ENCODE measurements at regions not wholly inside any gene's neighbourhood (a gene's known extent, or its start where the extent isn't known, plus 50 kb on each side); places are given as distances from the start of the nearest gene placed in this dataset.

GRCh38 chr13:99747403-99747710 is 224.2 kb downstream of the ZIC5 start:
- Histone ChIP-seq H3K9me3 (ENCODE audit: control insufficient read depth, low read length) (no peaks in the 10 kb centered on the region), H3K27me3 (replicated peaks; ENCODE audit: control insufficient read depth, insufficient read depth, low read length) (peaks cover 9% of the 10 kb centered on the region), H3K4me3 (ENCODE audit: low read length) (no peak overlapping the region), H3K4me1 (ENCODE audit: control insufficient read depth, insufficient read depth, low read length) (no peaks in the 10 kb centered on the region), H3K36me3 (ENCODE audit: control insufficient read depth, insufficient read depth, low read length, severe bottlenecking) (no peaks in the 10 kb centered on the region), H3K9ac (ENCODE audit: low read length) (no peak overlapping the region)
- DNase-seq (ENCODE audit: low read depth) = no peak

GRCh38 chr13:99746637-99747402 is 224.7 kb downstream of the ZIC5 start:
- H3K36me3 ChIP-seq (ENCODE audit: control insufficient read depth, insufficient read depth, low read length, severe bottlenecking) = no peaks in the 10 kb centered on the region
- no peak overlapping the region for H3K9ac ChIP-seq (ENCODE audit: low read length)
- peaks cover 9% of the 10 kb centered on the region for H3K27me3 ChIP-seq (replicated peaks; ENCODE audit: control insufficient read depth, insufficient read depth, low read length)
- H3K4me3 ChIP-seq (ENCODE audit: low read length) = no peak overlapping the region
- DNase-seq (ENCODE audit: low read depth) = no peak
- no peaks in the 10 kb centered on the region for H3K9me3 ChIP-seq (ENCODE audit: control insufficient read depth, low read length)
- H3K4me1 ChIP-seq (ENCODE audit: control insufficient read depth, insufficient read depth, low read length) = no peaks in the 10 kb centered on the region

GRCh38 chr13:99743094-99743493 is 228.5 kb downstream of the ZIC5 start:
- Histone ChIP-seq H3K27me3 (replicated peaks; ENCODE audit: control insufficient read depth, insufficient read depth, low read length) (peaks cover 17% of the 10 kb centered on the region), H3K9me3 (ENCODE audit: control insufficient read depth, low read length) (no peaks in the 10 kb centered on the region), H3K36me3 (ENCODE audit: control insufficient read depth, insufficient read depth, low read length, severe bottlenecking) (no peaks in the 10 kb centered on the region), H3K9ac (ENCODE audit: low read length) (no peak overlapping the region), H3K4me3 (ENCODE audit: low read length) (no peak overlapping the region), H3K4me1 (ENCODE audit: control insufficient read depth, insufficient read depth, low read length) (no peaks in the 10 kb centered on the region)
- DNase-seq (ENCODE audit: low read depth) = no peak

- Histone ChIP-seq H3K36me3 (ENCODE audit: control insufficient read depth, insufficient read depth, low read length, severe bottlenecking) (no peaks in the 10 kb centered on the region), H3K4me3 (ENCODE audit: low read length) (no peak overlapping the region), H3K9ac (ENCODE audit: low read length) (no peak overlapping the region), H3K4me1 (ENCODE audit: control insufficient read depth, insufficient read depth, low read length) (no peaks in the 10 kb centered on the region), H3K9me3 (ENCODE audit: control insufficient read depth, low read length) (no peaks in the 10 kb centered on the region), H3K27me3 (replicated peaks; ENCODE audit: control insufficient read depth, insufficient read depth, low read length) (peaks cover 17% of the 10 kb centered on the region)
- DNase-seq (ENCODE audit: low read depth) = no peak
Observed at GRCh38 chr13:99741960-99742359, 229.6 kb downstream of the ZIC5 start.

- H3K4me1 ChIP-seq (ENCODE audit: control insufficient read depth, insufficient read depth, low read length) = no peaks in the 10 kb centered on the region
- no peaks in the 10 kb centered on the region for H3K9me3 ChIP-seq (ENCODE audit: control insufficient read depth, low read length)
- no peak overlapping the region for H3K4me3 ChIP-seq (ENCODE audit: low read length)
- no peak for DNase-seq (ENCODE audit: low read depth)
- H3K27me3 ChIP-seq (replicated peaks; ENCODE audit: control insufficient read depth, insufficient read depth, low read length) = peaks cover 12% of the 10 kb centered on the region
- H3K36me3 ChIP-seq (ENCODE audit: control insufficient read depth, insufficient read depth, low read length, severe bottlenecking) = no peaks in the 10 kb centered on the region
- H3K9ac ChIP-seq (ENCODE audit: low read length) = no peak overlapping the region
Observed at GRCh38 chr13:99740251-99740979, 231.2 kb downstream of the ZIC5 start.

- Histone ChIP-seq H3K4me1 (ENCODE audit: control insufficient read depth, insufficient read depth, low read length) (no peaks in the 10 kb centered on the region), H3K4me3 (ENCODE audit: low read length) (no peak overlapping the region)
- no peak for DNase-seq (ENCODE audit: low read depth)
Observed at GRCh38 chr13:99738626-99739025, 232.9 kb downstream of the ZIC5 start.

GRCh38 chr13:99737481-99738245 is 233.9 kb downstream of the ZIC5 start:
- Histone ChIP-seq H3K9ac (ENCODE audit: low read length) (no peak overlapping the region), H3K9me3 (ENCODE audit: control insufficient read depth, low read length) (no peaks in the 10 kb centered on the region), H3K4me3 (ENCODE audit: low read length) (no peak overlapping the region)

More at GRCh38 chr13:99738626-99739025, 232.9 kb downstream of the ZIC5 start:
- no peaks in the 10 kb centered on the region for H3K36me3 ChIP-seq (ENCODE audit: control insufficient read depth, insufficient read depth, low read length, severe bottlenecking)
- H3K27me3 ChIP-seq (replicated peaks; ENCODE audit: control insufficient read depth, insufficient read depth, low read length) = peaks cover 8% of the 10 kb centered on the region
- no peak overlapping the region for H3K9ac ChIP-seq (ENCODE audit: low read length)
- no peaks in the 10 kb centered on the region for H3K9me3 ChIP-seq (ENCODE audit: control insufficient read depth, low read length)

GRCh38 chr13:99736541-99736940 is 235.0 kb downstream of the ZIC5 start:
- Histone ChIP-seq H3K27me3 (replicated peaks; ENCODE audit: control insufficient read depth, insufficient read depth, low read length) (peaks cover 8% of the 10 kb centered on the region), H3K4me1 (ENCODE audit: control insufficient read depth, insufficient read depth, low read length) (no peaks in the 10 kb centered on the region), H3K4me3 (ENCODE audit: low read length) (no peak overlapping the region), H3K9me3 (ENCODE audit: control insufficient read depth, low read length) (no peaks in the 10 kb centered on the region), H3K36me3 (ENCODE audit: control insufficient read depth, insufficient read depth, low read length, severe bottlenecking) (no peaks in the 10 kb centered on the region), H3K9ac (ENCODE audit: low read length) (no peak overlapping the region)
- DNase-seq (ENCODE audit: low read depth) = no peak

More at GRCh38 chr13:99737481-99738245, 233.9 kb downstream of the ZIC5 start:
- Histone ChIP-seq H3K36me3 (ENCODE audit: control insufficient read depth, insufficient read depth, low read length, severe bottlenecking) (no peaks in the 10 kb centered on the region), H3K4me1 (ENCODE audit: control insufficient read depth, insufficient read depth, low read length) (no peaks in the 10 kb centered on the region), H3K27me3 (replicated peaks; ENCODE audit: control insufficient read depth, insufficient read depth, low read length) (peaks cover 8% of the 10 kb centered on the region)
- DNase-seq (ENCODE audit: low read depth) = no peak

GRCh38 chr13:99734013-99734693 is 232.9 kb downstream of the TM9SF2 start:
- no peak overlapping the region for H3K4me3 ChIP-seq (ENCODE audit: low read length)
- DNase-seq (ENCODE audit: low read depth) = no peak
- no peaks in the 10 kb centered on the region for H3K36me3 ChIP-seq (ENCODE audit: control insufficient read depth, insufficient read depth, low read length, severe bottlenecking)
- no peaks in the 10 kb centered on the region for H3K4me1 ChIP-seq (ENCODE audit: control insufficient read depth, insufficient read depth, low read length)
- H3K9me3 ChIP-seq (ENCODE audit: control insufficient read depth, low read length) = no peaks in the 10 kb centered on the region
- no peaks in the 10 kb centered on the region for H3K27me3 ChIP-seq (replicated peaks; ENCODE audit: control insufficient read depth, insufficient read depth, low read length)
- no peak overlapping the region for H3K9ac ChIP-seq (ENCODE audit: low read length)

- H3K4me3 ChIP-seq (ENCODE audit: low read length) = no peak overlapping the region
- H3K4me1 ChIP-seq (ENCODE audit: control insufficient read depth, insufficient read depth, low read length) = no peaks in the 10 kb centered on the region
- H3K9ac ChIP-seq (ENCODE audit: low read length) = no peak overlapping the region
- DNase-seq (ENCODE audit: low read depth) = no peak
- no peaks in the 10 kb centered on the region for H3K27me3 ChIP-seq (replicated peaks; ENCODE audit: control insufficient read depth, insufficient read depth, low read length)
- H3K9me3 ChIP-seq (ENCODE audit: control insufficient read depth, low read length) = no peaks in the 10 kb centered on the region
- no peaks in the 10 kb centered on the region for H3K36me3 ChIP-seq (ENCODE audit: control insufficient read depth, insufficient read depth, low read length, severe bottlenecking)
Observed at GRCh38 chr13:99733346-99733745, 232.1 kb downstream of the TM9SF2 start.

- Histone ChIP-seq H3K4me1 (ENCODE audit: control insufficient read depth, insufficient read depth, low read length) (no peaks in the 10 kb centered on the region), H3K4me3 (ENCODE audit: low read length) (no peak overlapping the region), H3K27me3 (replicated peaks; ENCODE audit: control insufficient read depth, insufficient read depth, low read length) (no peaks in the 10 kb centered on the region), H3K9me3 (ENCODE audit: control insufficient read depth, low read length) (no peaks in the 10 kb centered on the region), H3K9ac (ENCODE audit: low read length) (no peak overlapping the region), H3K36me3 (ENCODE audit: control insufficient read depth, insufficient read depth, low read length, severe bottlenecking) (no peaks in the 10 kb centered on the region)
- no peak for DNase-seq (ENCODE audit: low read depth)
Observed at GRCh38 chr13:99731747-99732146, 230.5 kb downstream of the TM9SF2 start.

Data from adipocyte (in vitro differentiated cells).